Inflammatory macrophage treated with lipopolysaccharide for 4 hours (primary cell): ENCODE measurements at regions not wholly inside any gene's neighbourhood (a gene's known extent, or its start where the extent isn't known, plus 50 kb on each side); places are given as distances from the start of the nearest gene placed in this dataset.
"Not testable (repeated sequence)": the region's sequence is repeated elsewhere in the genome, so short reads cannot be mapped to it uniquely, and the experiment has no call there.

Experiments
- DNase-seq: peaks from one replicate; pipeline ENCODE4 v3.0.0-alpha.2; 2020

DNA sequence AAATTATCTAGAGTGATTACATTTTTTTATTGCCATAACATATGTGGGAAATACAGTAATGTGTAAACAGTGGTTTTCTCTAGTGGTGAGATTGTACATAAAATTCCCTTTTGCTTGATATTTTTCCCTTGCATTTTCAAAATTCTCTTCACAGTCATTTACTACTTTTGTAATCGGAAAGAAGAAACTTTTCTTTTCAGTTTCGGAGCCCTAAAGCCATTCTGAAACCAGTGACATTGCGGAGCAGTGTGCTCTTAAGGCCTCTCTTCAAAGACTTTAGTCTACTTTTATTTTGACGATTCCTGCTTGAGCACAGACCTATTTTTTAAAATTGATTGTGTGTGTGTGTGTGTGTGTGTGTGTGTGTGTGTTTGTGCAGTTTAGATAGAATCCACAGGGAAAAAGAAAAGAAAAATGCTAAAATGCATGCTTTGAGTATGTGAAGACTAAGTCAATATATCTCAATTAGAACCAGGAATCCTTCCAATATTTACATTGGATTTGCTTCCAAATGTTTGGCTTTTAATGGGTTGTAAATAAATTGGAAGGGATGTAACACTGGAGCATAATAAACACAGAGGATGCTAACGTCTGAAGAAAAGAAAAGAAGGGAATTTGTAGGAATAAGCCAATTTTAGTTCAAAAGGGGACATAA, 357.4 kb downstream of the RND3 start:
- no peak for DNase-seq

DNA sequence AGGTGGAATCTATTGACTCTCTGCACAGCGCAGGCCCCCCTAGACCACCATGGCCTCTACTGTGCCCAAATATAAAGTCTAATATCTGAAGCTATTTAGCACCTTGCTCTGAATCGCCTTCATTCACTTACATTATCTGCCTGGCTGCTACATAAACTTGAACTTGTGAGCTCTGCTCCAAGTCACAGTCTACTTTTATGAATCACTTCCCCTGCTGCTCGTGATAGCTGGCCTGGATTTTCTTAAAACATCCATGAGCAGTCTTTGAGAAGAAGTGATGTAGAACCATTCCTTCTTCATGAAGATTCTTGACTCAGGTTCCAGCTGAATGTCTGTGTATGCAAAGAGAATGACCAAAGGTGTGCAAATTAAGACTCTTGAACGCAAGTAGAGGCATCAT, 359.5 kb downstream of the RND3 start:
- DNase-seq: no peak

DNA sequence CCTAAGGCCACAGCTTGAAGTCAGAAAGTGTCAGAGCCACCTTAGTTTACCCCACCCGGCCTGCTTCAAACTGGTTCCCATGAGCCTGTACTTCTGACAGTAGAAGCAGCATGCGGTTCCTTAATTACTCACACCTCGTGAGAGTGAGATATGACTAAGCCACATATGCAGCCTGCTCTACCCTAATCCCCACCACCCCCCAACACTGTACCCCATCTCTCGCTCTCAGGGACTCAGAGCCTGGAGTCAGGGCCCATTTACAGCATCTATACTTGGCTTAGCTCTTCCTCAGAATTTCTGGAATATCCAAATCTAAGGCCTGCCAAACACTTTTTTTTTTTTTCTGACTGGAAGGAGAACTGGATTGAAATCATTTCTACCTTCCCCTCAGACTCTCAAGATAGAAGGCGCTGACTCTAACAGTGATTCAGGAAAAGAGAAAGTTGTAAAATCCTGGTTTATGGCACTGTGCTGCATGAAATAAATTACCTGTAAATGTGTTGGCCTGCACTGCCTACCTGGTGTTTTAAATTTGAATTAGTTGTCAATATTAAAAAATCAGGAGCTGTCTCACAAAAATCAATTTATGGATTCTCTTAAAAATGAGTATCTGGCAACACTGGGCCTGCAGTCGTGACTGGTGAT, 360.0 kb downstream of the RND3 start:
- DNase-seq: no peak

DNA sequence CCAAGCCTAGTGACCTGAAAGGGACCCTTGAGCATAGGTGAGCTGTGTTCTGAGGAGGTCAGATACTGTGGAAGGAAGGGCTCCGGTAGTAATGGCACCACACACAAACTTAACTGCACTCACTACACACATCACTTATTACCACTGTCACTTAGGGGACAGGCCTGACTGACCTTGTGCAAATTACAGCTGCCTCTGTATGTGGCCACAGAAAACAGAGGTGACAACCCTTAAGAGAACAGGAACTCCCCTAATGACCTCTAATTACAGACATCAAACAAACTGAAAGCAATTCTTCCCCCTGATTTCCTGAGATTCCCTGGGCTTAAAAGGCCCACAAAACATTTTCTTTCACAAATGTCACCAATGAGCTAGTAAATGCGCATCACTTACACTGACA, 360.6 kb downstream of the RND3 start:
- no peak for DNase-seq

DNA sequence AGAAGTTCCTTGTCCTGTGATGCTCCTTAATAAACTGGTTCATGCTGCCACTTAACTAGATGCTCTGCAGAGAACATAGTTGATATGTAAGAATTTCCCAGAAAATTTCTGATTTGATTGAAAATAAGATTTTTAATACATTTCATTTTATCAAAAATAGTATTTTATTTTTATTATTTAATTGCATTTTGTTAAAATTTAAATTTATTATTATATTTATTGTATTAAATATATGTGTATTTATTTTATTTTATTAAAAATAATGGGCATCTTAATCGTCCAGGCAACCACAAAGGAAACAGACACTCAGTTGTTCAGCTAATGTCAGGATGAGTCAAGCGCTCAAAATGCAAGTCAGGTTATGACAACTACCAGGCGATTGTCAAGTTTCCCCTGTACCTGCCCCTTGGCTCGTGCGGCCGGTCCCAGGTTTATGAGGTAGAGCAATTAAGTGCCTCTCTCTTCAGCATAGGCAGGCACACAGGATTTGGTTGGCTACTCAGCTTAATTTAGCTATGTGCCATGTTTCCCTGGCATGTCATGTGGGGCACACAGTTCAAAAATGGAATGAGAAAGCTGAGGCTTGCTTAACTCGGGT, 361.2 kb downstream of the RND3 start:
- no peak for DNase-seq

DNA sequence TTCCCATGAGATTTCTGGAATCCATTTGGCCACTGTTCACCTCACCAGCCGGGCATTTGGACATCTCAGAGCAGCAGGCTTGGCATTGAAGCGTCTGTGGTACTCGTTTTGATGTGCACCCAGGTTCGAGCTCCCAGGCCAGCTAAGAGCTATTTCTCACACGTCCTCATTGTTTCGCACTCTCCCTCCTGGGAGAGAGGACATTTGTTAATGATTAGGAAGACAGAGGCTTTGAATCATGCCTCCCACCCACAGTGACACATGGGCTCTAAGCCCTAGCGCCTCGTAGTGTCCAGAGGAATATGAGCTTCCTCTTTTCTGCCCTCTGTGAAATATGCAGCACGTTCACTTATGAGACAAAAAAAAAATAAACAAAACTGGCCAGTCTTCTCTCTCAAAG, 361.8 kb downstream of the RND3 start:
- peak; percentile 14 for DNase-seq

DNA sequence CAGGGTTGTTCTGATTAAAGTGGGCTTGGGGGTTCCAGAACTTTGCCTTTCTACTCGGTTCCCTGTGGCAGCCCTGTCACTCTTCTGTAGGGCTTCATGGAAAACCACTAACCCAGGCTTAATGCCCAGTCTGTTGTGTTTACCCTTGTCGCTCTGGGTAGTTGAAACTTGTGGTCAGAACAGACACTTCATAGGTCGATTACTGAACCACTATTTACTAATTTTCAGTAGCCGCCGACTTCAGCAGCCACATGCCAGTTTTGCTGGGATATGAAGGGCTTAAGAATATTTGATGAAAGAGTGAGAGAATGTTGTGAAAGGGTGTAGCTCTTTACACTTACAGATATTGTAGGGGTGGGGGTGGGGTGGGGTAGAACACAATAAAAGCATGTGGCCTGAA, 362.3 kb downstream of the RND3 start:
- no peak for DNase-seq

DNA sequence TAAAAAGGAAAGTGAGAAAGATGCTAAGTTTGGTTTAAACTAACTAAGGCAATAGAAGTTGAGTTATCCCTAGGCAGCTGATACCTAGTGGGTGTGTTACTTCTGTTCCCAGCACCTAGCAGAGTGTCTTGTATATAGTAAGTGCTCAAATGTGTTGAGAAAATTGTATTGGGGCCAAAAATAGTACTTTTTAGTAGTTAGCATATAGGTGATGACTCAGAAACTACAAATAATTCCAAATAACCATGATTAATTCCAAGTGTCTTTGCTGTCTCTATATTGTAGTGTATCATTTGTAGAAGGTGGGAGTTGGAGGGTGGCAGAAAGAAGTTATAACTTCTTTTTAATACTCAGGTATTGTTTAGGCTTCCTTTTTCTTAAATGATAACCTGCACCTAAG, 362.7 kb downstream of the RND3 start:
- no peak for DNase-seq

DNA sequence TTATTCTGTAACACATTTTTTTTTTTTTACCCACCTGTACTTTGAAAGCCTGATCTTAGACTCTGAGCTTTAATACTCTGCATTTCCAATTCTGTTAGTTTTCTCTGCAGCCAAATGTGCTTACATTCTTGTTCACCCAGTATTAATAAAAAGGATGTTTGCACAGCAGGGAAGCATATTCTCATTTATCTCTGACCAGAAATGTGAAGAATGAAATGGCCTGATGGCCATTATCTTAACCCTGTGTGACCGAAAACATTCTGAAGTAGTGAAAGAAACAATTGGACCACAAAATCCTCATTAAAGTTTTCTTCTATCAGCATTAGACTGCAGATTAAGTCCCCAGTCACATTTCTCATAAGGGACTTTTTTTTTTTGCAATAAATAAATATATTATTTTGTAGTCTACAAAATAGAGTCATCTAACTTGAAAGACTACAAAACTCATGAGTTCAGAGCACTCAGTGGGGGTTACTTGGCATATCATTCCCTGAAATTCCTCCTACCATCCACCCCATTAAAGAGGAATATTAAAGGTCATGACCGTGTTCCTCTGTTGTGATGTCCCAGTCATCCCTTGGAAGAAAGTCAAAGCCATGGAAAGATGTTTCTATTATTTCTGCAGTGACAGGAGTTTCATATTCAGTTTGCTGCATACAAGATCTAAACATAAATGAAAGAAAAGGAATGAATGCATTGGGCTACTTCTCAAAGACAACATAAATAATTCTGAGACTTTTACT, 364.4 kb downstream of the RND3 start:
- no peak for DNase-seq

DNA sequence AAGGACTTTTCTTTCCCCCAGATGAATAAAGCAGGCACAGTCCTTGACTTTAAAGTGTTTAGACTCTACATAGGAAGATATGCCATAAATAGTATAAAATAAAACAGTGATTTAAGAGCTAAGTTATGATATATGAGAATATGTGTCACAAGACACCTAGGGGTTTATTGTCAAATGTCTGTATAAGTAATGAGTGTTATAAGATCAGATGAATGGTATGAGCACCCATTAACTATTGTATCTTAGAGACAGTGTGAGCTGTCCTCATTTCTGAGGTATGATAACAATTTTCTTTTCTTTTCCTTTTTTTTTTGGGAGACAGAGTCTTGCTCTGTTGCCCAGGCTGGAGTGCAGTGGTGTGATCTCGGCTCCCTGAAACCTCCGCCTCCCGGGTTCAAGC, 365.3 kb downstream of the RND3 start:
- DNase-seq: no peak

DNA sequence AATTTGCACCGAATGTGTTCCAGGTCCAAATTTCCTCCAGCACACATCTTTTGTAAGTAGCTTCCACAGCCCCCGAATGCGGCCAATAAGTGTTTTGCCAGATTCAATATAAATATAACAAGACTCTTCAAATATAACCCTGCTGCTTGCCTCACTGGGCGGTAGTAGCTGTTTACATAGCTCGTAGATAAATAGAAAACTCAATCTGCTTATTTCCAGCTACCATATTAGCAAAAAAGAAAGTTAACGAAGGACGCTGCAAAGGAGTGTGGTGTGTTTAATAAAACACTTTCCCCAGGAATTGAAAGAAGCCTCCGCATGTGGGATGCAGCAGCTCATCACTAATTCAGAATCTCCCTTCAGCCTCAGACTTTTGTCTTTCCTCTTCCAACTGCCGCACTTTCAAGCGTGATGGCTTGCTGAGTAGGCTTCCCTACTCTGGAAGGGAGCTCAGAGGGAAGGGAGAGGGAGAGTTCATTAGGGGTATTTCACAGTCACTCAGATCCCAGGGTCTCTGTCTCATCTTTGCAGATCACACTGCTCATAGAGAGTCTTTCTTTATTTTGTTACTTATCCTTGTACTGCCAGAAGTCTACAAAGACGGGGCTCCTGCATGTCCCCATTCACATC, 367.0 kb downstream of the RND3 start:
- no peak for DNase-seq

DNA sequence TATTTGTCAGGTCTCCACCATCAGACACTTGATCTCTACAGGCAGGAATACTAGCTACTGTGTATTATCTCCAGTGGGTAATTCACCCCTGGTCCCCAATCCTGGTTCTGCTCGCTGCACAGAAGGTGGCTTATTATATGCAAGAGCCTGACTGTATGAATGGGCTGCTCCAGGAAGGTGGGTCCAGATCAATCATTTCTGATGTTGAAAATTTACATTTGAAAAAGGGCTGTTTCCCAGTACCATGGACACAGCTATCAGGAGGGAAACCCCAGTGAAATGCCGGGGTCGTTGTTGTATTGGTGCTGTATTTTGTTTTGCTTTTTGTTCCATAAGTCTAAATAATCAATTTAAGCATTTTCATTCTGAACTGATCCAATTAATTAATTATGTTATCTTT, 367.6 kb downstream of the RND3 start:
- no peak for DNase-seq

DNA sequence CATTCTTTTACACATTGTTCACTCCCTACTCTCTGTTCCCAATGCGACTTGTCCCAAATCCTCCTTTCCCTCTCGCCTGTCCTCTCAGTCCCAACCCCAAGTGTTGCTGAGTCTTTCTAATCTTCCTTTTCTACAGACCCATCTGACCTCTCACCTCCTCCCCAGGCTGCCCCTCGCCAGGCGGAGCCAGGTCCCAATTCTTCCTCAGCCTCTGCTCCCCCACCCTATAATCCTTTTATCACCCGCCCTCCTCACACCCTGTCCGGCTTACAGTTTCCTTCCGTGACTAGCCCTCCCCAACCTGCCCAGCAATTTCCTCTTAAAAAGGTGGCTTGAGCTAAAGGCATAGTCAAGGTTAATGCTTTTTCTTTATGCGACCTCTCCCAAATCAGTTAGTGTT, 373.4 kb downstream of the RND3 start:
- not testable (repeated sequence) for DNase-seq

DNA sequence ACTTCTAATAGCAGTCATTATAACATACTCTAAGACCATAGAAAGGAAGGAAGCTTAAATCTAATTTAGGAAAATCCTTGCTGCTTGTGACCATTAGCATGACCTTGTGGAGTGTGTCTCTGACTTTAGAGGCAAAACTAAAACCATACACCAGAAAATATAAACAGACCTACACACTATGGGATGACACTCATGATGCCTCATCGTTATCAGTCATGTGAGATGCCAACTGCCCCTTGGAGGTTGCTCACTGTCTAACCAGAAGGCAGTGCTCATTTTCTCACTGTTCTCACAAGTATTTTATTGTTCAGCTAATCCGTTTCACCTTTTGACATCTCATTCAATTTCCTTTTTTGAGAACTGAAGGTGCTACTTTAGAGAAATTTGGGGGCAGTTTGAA, 376.9 kb downstream of the RND3 start:
- no peak for DNase-seq

DNA sequence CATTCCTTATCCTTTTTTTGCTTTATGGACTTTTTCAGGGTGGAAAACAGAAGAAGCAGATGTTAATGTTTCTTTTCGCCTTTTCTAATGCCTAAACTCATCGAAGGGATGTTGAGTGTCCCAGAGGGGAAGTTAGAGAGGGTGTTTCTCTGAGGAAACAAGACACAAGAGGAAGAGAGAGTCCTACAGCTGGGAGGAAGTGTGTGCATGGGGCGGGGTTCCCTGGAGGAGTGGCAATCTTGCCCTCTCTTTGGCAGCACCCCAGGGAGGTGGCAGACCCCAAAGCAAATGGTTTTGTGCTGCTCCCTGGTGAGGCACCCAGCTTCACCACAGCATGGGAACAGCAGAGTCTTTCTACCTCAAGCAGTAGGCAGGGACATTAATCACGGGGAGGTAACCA, 377.6 kb downstream of the RND3 start:
- DNase-seq: no peak

DNA sequence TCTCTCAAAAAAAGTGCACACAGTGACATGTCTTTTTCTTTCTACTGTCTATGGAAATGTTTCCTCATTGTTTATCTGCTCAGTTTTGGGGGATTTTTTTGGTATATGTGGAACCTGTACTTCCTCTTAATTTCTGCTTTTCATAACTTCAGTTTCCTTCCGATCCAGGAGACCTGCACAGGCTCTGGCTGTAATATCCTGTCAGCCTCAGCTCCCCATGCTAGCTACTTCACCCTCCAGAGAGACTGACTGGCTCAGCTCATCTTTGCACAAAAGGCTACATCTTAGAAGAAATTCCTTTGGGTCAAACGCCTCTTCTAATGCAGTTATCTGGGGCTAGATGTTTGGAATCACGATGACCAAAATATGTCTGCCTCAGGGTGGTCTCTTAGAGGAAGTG, 378.4 kb downstream of the RND3 start:
- no peak for DNase-seq

DNA sequence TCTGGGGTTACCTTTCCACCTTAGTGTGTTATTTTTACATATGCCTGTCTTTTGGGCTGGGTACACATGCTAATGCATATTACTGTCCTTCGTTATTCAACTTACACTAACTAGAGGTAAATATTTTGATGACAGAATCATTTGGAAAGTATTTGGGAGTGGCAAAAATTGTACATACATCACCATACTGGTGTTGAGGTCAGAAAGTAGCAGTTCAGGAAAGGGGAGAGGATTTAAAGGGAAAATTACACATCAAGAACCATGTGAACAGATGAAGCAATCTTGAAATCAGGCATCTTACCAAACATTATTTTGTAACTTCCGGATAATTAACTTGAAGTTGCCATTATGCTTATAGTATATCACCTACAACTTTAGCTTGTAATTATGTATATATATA, 379.7 kb downstream of the RND3 start:
- DNase-seq: no peak

DNA sequence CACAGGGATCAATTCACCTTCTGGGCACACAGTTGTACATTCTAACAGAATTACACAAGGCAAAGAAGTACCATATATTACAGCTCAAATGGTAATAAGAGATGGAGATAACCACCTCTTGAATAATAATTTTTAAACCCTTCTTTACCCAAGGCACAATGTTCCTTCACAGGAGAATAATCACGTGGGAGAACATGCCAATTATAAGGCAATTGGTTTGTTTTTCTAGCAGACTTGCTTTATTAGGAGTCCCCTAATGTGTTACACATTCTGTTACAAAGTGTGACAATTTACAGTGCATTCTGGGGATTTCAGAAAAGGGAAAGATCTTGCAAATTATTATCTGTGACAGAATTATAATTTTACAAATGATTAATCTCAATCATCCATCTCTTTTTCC, 380.3 kb downstream of the RND3 start:
- no peak for DNase-seq

DNA sequence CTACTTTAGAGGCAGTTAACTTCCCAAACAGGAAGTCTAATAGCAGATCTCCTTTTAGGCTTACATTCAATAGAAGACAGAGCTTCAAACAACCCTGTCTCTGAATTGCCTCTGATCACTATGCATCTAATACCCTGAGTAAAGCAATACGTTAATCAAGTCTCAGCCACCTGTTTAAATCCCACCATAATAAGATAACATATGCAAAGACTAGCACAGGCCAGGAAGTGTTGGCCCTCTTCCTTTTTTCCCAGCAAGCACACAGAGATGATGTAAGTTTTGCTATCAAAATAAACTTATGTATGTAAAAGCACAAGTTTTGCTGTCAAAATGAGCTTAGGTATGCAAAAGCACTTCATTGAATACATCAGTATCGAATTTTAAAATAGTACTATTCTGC, 385.5 kb downstream of the RND3 start:
- DNase-seq: no peak

DNA sequence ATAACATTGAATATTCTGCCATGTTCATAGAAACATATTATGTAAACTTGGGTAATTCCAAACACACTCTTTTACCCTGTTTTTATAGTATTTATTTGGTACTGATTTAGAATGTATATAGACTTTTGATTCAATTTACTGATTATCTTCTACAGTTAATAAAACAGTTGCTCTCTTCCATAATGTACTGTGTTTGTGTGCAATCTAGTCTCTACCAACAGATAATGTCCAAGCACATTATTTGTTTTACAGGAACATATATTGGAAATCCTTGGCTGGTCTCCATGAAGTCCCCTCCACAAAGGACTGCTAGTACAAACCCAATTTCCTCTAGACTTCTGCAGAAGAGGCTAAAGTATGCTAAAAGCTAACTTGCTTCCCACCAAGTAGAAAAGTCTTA, 386.6 kb downstream of the RND3 start:
- no peak for DNase-seq

DNA sequence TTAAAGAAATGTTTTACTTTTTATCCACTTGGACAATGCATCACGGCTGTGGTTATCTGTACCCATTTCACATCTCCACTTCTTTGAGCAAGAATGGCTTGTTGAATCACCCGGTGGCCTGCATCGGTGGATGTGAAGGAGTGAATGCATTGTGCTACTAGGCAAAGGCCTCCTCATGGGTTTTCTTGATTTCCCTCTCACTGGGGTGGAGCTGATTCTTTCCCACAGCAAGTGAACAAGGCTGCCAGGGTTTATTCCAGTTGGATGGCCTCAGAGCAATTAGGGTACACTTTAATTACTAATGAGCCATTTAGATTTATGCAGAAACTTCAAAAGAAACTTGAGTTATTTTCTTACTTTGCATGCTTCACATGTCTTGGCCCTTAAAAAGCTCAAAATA, 387.1 kb downstream of the RND3 start:
- no peak for DNase-seq

DNA sequence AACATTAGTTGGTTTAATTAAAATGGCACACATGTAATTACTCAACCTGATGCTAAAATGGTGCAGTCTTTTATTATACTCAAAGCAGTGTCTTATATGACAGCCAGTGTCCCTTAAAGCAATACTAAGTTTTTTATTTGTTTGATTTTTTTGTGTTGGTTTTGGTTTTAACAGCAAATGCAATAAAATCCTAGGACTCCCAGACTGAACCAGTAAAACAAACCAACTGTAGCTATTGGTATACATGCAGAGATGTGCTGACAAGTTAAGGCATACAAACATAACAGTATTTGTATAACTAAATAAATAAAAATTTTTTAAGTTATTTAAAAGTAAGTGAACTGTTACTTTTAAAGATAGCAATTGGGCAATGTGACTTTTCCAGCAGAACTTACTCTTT, 387.7 kb downstream of the RND3 start:
- DNase-seq: no peak

DNA sequence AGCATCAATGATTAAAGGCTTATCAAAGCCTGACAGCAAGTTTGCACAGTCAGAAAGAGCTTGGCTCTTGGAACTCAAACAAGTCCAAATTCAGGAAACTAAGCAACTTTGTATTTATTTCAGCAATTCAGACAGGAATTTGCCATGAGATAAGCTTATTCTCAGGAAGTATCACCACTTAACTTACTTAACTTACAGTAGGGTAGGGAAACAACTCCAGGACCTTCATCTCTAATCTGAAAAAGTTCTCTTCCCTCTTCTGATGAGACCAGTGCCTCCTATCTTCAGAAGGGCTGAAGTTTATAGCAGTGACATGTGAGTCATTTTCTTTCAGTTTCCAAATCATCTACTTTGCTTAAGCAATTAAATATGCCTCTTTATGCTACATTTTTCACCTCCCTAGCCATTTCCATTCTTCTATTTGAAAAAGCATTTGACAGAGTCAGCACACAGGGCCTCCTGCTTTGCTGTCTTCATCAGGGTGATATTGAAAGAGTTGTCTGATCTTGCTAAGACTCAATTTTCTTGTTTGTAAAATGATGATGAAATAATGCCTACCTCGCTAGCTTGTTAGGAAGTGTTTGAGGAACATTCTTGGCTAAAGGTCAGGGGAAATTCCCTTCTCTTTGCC, 389.5 kb downstream of the RND3 start:
- peak; percentile 0 for DNase-seq
